Tibial nerve (tissue), 4 donors: ENCODE measurements at regions not wholly inside any gene's neighbourhood (a gene's known extent, or its start where the extent isn't known, plus 50 kb on each side); places are given as distances from the start of the nearest gene placed in this dataset.

ENCODE experiments used
- DNase-seq, 2 donors: peaks; one replicate each; pipeline ENCODE4 v3.0.0-alpha.2; 2019; ENCODE audit warnings: low spot score in 2 of 2
- H3K27ac ChIP-seq, 4 donors: fragments of 200-600 bp; sonication (generic) in 3 of 4; one replicate each; pipeline ENCODE4 v1.5.1; 2017 to 2019; ENCODE audit warnings: mild to moderate bottlenecking in 1 of 4
- H3K27me3 ChIP-seq, 2 donors: fragments of 200-600 bp; sonication (generic) in 1 of 2; one replicate each; pipeline versions ENCODE4 v1.5.1 to v1.6.0; 2017 to 2019
- H3K36me3 ChIP-seq, 3 donors: fragments of 200-600 bp; sonication (generic); one replicate each; pipeline ENCODE4 v1.5.1; 2018 to 2019
- H3K4me1 ChIP-seq, 4 donors: fragments of 200-600 bp; sonication (generic) in 3 of 4; one replicate each; pipeline ENCODE4 v1.5.1; 2017 to 2019
- H3K4me3 ChIP-seq, 4 donors: fragments of 200-600 bp; sonication (generic) in 3 of 4; one replicate each; pipeline ENCODE4 v1.5.1; 2017 to 2019; ENCODE audit warnings: mild to moderate bottlenecking in 1 of 4, moderate library complexity in 1 of 4
- H3K9me3 ChIP-seq, 4 donors: fragments of 200-600 bp; sonication (generic) in 3 of 4; one replicate each; pipeline ENCODE4 v1.5.1; 2017 to 2019
- CTCF ChIP-seq, 5 experiments: fragments of 200-600 bp in 3 of 5; fragments of 450-650 bp in 2 of 5; sonication (generic) in 3 of 5; IDR thresholded peaks; one replicate each; pipeline ENCODE4 v1.5.1; 2016 to 2019; ENCODE audit warnings: antibody characterized with exemption in 5 of 5, mild to moderate bottlenecking in 3 of 5, moderate library complexity in 2 of 5
- EP300 ChIP-seq, 2 donors: sonication (generic); formaldehyde crosslinking; IDR thresholded peaks; one replicate each; pipeline ENCODE4 v1.6.1; 2017; ENCODE audit warnings: antibody characterized with exemption in 2 of 2, mild to moderate bottlenecking in 1 of 2
- POLR2A ChIP-seq, 2 donors: fragments of 450-650 bp; IDR thresholded peaks; one replicate each; pipeline ENCODE4 v1.6.1; 2017; ENCODE audit warnings: antibody characterized with exemption in 2 of 2, mild to moderate bottlenecking in 2 of 2, moderate library complexity in 2 of 2
- WGBS, 2 donors: methylation state at CpG; one replicate each; pipeline ENCODE4 v1.1.5; 2018; 5-methylcytosine and 5-hydroxymethylcytosine counted together

- H3K4me3 ChIP-seq = no peak overlapping the region
- TF ChIP-seq CTCF (IDR thresholded peaks at IDR 0.05) = no peak
- TF ChIP-seq POLR2A (IDR thresholded peaks at IDR 0.05) = no peak
- no peak for TF ChIP-seq EP300 (IDR thresholded peaks at IDR 0.05)
- H3K36me3 ChIP-seq = no peaks in the 10 kb centered on the region
Observed at GRCh38 chr11:26244207-26244606, 87.7 kb upstream of the ANO3 start.

GRCh38 chr11:26245046-26245445 is 86.9 kb upstream of the ANO3 start:
- no peak for TF ChIP-seq POLR2A (IDR thresholded peaks at IDR 0.05)
- no peak for TF ChIP-seq EP300 (IDR thresholded peaks at IDR 0.05)
- no peak for TF ChIP-seq CTCF (IDR thresholded peaks at IDR 0.05)
- 94 to 96% methylated on average over 1 of the region's 1 CpG for WGBS, 2 donors
- Histone ChIP-seq H3K36me3 (no peaks in the 10 kb centered on the region), H3K4me3 (no peak overlapping the region), H3K9me3 (no peaks in the 10 kb centered on the region), H3K27ac (no peak overlapping the region), H3K27me3 (no peaks in the 10 kb centered on the region), H3K4me1 (no peaks in the 10 kb centered on the region)
- no peak for DNase-seq

More at GRCh38 chr11:26244207-26244606, 87.7 kb upstream of the ANO3 start:
- Histone ChIP-seq H3K27me3 (no peaks in the 10 kb centered on the region), H3K27ac (no peak overlapping the region), H3K9me3 (no peaks in the 10 kb centered on the region), H3K4me1 (no peaks in the 10 kb centered on the region)
- WGBS, 2 donors = 61 to 70% methylated on average over 2 of the region's 2 CpGs
- DNase-seq = no peak

GRCh38 chr11:26247340-26247739 is 84.6 kb upstream of the ANO3 start:
- no peak for DNase-seq
- Histone ChIP-seq H3K27ac (no peak overlapping the region), H3K27me3 (no peaks in the 10 kb centered on the region), H3K4me3 (no peak overlapping the region), H3K36me3 (no peaks in the 10 kb centered on the region), H3K4me1 (no peaks in the 10 kb centered on the region), H3K9me3 (no peaks in the 10 kb centered on the region)
- TF ChIP-seq POLR2A (IDR thresholded peaks at IDR 0.05) (no peak), EP300 (IDR thresholded peaks at IDR 0.05) (no peak), CTCF (IDR thresholded peaks at IDR 0.05) (no peak)

- TF ChIP-seq POLR2A (IDR thresholded peaks at IDR 0.05) = no peak
- TF ChIP-seq EP300 (IDR thresholded peaks at IDR 0.05) = no peak
- no peak for TF ChIP-seq CTCF (IDR thresholded peaks at IDR 0.05)
- H3K36me3 ChIP-seq = no peaks in the 10 kb centered on the region
Observed at GRCh38 chr11:26248661-26249060, 83.3 kb upstream of the ANO3 start.

GRCh38 chr11:26254378-26254777 is 77.6 kb upstream of the ANO3 start:
- no peaks in the 10 kb centered on the region for H3K36me3 ChIP-seq
- H3K27me3 ChIP-seq = no peaks in the 10 kb centered on the region
- H3K27ac ChIP-seq = no peak overlapping the region
- no peaks in the 10 kb centered on the region for H3K9me3 ChIP-seq
- 22 to 49% methylated on average over 1 of the region's 1 CpG for WGBS, 2 donors
- no peak for DNase-seq
- H3K4me3 ChIP-seq = no peak overlapping the region
- H3K4me1 ChIP-seq = no peaks in the 10 kb centered on the region
- no peak for TF ChIP-seq POLR2A (IDR thresholded peaks at IDR 0.05)
- TF ChIP-seq CTCF (IDR thresholded peaks at IDR 0.05) = no peak
- TF ChIP-seq EP300 (IDR thresholded peaks at IDR 0.05) = no peak

More at GRCh38 chr11:26248661-26249060, 83.3 kb upstream of the ANO3 start:
- no peak overlapping the region for H3K27ac ChIP-seq
- no peaks in the 10 kb centered on the region for H3K27me3 ChIP-seq
- WGBS, 2 donors = 87 to 90% methylated on average over 8 of the region's 8 CpGs
- H3K9me3 ChIP-seq = no peaks in the 10 kb centered on the region
- no peak for DNase-seq
- no peak overlapping the region for H3K4me3 ChIP-seq
- H3K4me1 ChIP-seq = no peaks in the 10 kb centered on the region
